GM20000 (cell line): ENCODE measurements at regions not wholly inside any gene's neighbourhood (a gene's known extent, or its start where the extent isn't known, plus 50 kb on each side); places are given as distances from the start of the nearest gene placed in this dataset.

Experiments used
- DNase-seq: peaks from one replicate; pipeline ENCODE4 v3.0.0; 2012; ENCODE audit warnings: low spot score
- CTCF ChIP-seq: IDR thresholded peaks from 2 replicates; pipeline ENCODE4 v1.5.1; 2012; ENCODE audit warnings: mild to moderate bottlenecking, control low read depth; ENCODE audit errors: extremely low read depth, missing control alignments

DNA sequence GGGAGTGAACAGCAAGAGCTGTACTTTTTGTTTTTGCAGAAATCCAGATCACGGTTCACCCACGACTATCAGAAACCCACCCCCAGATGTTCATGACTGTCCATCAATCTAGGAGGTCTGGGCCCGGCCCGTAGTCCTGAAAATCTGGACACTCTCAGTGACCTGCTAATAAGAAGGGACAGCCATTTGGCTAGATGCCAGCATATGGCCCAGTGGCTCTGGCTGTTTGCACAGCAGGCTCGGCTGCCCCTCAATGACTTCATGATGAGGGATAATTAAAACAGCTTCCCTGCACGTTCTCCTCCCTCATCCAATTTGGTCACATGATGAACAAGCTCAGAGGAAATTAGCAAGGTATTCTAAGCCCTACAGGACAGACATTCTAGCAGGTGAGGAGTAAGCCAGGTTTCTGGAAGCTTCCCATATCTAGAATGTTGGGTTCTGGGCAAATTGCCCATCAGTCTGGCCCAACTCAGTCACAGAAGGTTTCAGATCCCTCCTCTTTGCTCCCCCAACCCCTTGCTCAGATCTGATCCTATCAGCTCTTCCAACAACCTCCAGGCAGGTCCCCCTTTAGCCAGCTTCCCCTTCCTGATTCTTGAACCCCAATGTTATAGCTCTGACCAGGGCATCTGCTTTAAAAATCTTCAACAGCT lies 397.3 kb downstream of the SHANK2 start:
- DNase-seq: no peak

DNA sequence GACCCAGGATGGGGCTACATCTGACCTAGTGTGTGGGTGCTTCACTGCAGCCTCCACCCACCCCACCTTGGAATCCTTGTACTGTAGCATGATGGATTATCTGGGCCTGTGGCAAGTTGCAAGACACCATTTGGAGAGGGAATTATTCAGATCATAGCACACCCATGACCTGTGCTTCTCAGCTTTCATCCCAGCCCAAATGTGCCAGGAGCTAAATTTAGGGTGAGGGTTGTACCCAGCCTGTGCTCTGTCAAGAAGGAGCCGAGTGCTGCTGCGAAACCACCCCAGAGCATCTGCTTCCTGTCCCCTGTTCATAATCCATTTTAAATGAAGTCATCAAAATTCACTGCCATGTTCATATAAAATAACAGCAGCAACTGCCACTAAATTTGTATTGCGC lies 394.5 kb downstream of the SHANK2 start:
- TF ChIP-seq CTCF: no peak
- no peak for DNase-seq

More for the DNA sequence above, 397.3 kb downstream of the SHANK2 start:
- TF ChIP-seq CTCF: no peak

DNA sequence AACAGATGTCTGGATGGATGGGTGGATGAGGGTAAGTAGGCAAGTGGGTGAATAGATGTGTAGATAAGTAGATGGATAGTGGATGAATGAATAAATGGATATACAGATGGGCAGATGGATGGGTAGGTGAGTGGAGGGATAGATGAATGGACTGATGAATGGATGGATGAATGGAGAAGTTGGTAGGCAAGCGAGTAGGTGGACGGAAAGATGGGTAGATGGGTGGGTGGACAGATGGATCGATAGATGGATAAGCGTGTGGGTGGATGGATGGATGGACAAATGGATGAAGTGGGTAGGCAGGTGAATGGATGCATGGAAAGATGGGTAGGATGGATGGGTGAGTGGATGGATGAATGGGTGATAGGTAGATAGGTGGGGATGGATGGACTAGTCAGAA lies 393.2 kb downstream of the SHANK2 start:
- DNase-seq: no peak
- TF ChIP-seq CTCF: no peak

DNA sequence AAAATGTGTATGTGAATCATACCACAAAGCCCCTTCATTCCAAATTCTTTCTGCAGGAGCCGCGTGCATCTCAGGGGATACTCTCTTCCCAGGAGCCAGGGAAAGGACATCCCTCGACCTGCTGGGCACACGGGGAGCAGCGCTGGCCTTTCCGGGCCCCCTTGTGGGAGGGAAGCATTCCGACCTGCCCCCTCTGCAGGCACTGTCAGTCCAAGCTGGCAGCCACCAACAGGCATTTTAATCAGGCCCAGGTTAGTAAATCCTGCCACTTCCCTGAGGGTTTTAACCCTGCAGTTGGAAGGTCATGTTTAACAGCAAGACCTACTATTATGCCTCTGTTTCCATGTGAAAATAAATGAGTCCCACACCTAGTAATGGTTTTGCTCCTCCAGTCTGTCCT lies 391.5 kb downstream of the SHANK2 start:
- no peak for TF ChIP-seq CTCF
- no peak for DNase-seq

DNA sequence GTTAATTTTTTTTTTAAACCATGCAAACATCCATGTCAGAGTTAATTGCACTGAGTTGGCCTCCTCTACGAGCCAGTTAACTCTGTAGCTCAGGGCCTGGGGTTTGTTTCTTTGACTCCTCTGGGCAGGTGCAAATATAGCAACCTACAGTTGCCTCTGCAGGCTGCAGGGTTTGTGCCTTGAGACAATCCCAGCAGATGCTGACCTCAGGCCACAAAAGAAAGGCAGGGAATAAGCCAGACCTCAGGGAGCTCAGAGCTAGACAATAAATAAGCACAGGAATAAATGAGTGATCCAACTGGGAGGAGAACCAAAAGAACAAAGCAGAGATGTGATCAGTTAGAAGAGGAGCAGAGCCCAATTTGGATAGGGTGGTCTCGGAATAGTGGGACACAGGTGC lies 390.8 kb downstream of the SHANK2 start:
- no peak for DNase-seq
- no peak for TF ChIP-seq CTCF

DNA sequence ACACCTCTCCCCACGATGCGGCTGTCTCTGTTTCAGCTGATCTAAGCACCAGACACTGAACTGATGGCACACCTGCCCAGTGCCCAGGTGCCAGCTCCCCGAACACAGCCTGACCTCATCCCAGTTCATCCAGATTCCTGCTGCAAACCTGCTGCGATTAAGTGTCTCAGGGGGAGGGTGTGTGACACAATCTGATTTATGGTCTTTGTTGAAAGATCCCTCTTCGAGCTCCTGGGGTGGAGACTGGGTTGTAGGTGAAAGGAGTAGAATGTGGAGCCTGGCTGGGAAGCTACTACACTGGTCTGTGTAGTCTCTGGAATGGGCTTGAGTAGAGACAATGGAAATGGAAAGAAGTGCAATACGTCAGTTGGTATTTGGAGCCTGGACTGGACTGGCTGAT lies 390.3 kb downstream of the SHANK2 start:
- DNase-seq: no peak
- no peak for TF ChIP-seq CTCF

GRCh38 chr11:70863186-70863585 lies 389.2 kb downstream of the SHANK2 start:
- TF ChIP-seq CTCF: no peak
- no peak for DNase-seq

DNA sequence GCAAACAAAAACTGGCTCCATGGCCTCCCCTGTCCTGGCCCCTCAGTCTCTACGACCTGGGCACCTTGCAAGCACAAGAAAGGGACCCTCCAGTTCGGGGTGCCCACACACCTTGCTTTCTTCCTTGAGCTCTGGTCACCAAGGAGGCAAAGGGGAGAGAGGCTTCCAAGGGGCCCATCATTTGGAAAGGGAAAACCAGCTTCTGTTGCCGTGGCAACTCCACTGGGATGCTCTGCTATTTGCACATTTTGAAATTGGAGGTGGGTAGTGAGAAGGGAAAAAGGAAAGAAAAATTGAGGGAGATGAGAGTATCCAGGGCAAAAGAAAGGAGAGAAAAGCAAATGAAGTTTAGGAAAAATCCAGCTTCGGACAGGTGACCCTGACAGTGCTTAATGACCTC lies 388.4 kb downstream of the SHANK2 start:
- no peak for TF ChIP-seq CTCF
- no peak for DNase-seq
